ENCODE measurements at regions not wholly inside any gene's neighbourhood (a gene's known extent, or its start where the extent isn't known, plus 50 kb on each side); places are given as distances from the start of the nearest gene placed in this dataset.

- no peak for TF ChIP-seq HDGF (IDR thresholded peaks at IDR 0.05; ENCODE audit: borderline replicate concordance)
- no peak for TF ChIP-seq FOXA1 (IDR thresholded peaks at IDR 0.05)
- TF ChIP-seq SP1 (IDR thresholded peaks at IDR 0.05), result no peak
- no peak for TF ChIP-seq ZNF384 (IDR thresholded peaks at IDR 0.05)
- no peak for TF ChIP-seq FOXM1 (IDR thresholded peaks at IDR 0.05; ENCODE audit: borderline replicate concordance)
- no peak for TF ChIP-seq ARNT (IDR thresholded peaks at IDR 0.05)
- TF ChIP-seq CTBP1 (IDR thresholded peaks at IDR 0.05; ENCODE audit: borderline replicate concordance), result no peak
Measured at GRCh38 chr10:121171825-121172787, 320.9 kb downstream of the WDR11 start.

Measured in HEK293T (cell line).